ENCODE measurements at regions not wholly inside any gene's neighbourhood (a gene's known extent, or its start where the extent isn't known, plus 50 kb on each side); places are given as distances from the start of the nearest gene placed in this dataset.

- Histone ChIP-seq H3K27me3 (ENCODE audit: control insufficient read depth in 1 of 2, insufficient read depth in 2 of 2, low read length in 1 of 2) (no peaks in the 10 kb centered on the region), H3K36me3 (ENCODE audit: control insufficient read depth in 1 of 2, insufficient read depth in 2 of 2, low read length in 1 of 2) (no peaks in the 10 kb centered on the region), H3K9me3 (ENCODE audit: control insufficient read depth, low read length) (no peaks in the 10 kb centered on the region), H3K27ac (ENCODE audit: low read depth in 1 of 2, low read length in 2 of 2) (no peak overlapping the region), H3K4me1 (ENCODE audit: control insufficient read depth in 1 of 2, insufficient read depth in 2 of 2, low read length in 2 of 2) (no peaks in the 10 kb centered on the region), H3K4me3 (ENCODE audit: low read length in 2 of 2) (no peak overlapping the region)
- ATAC-seq (ENCODE audit: low FRiP score) (peak; percentile 48), DNase-seq (no peak)
- intact Hi-C loops (cut with DNase I) = no loop called here
- whole genome bisulfite sequencing, 2 donors = 76 to 77% methylated on average over 6 of the region's 6 CpGs
Observed at GRCh38 chr9:12091865-12092527, 601.2 kb upstream of the TYRP1 start.

GRCh38 chr9:12094046-12094445 lies 599.1 kb upstream of the TYRP1 start:
- ATAC-seq (ENCODE audit: low FRiP score) (no peak), DNase-seq (no peak)
- Histone ChIP-seq H3K4me1 (ENCODE audit: control insufficient read depth in 1 of 2, insufficient read depth in 2 of 2, low read length in 2 of 2) (no peaks in the 10 kb centered on the region), H3K27me3 (ENCODE audit: control insufficient read depth in 1 of 2, insufficient read depth in 2 of 2, low read length in 1 of 2) (no peaks in the 10 kb centered on the region), H3K9me3 (ENCODE audit: control insufficient read depth, low read length) (no peaks in the 10 kb centered on the region), H3K36me3 (ENCODE audit: control insufficient read depth in 1 of 2, insufficient read depth in 2 of 2, low read length in 1 of 2) (no peaks in the 10 kb centered on the region), H3K4me3 (ENCODE audit: low read length in 2 of 2) (no peak overlapping the region), H3K27ac (ENCODE audit: low read depth in 1 of 2, low read length in 2 of 2) (no peak overlapping the region)
- 73 to 85% methylated on average over 1 of the region's 1 CpG for WGBS, 2 donors
- intact Hi-C loops (cut with DNase I) = no loop called here

- Histone ChIP-seq H3K4me3 (ENCODE audit: low read length in 2 of 2) (no peak overlapping the region), H3K9me3 (ENCODE audit: control insufficient read depth, low read length) (no peaks in the 10 kb centered on the region), H3K36me3 (ENCODE audit: control insufficient read depth in 1 of 2, insufficient read depth in 2 of 2, low read length in 1 of 2) (no peaks in the 10 kb centered on the region), H3K27ac (ENCODE audit: low read depth in 1 of 2, low read length in 2 of 2) (no peak overlapping the region), H3K27me3 (ENCODE audit: control insufficient read depth in 1 of 2, insufficient read depth in 2 of 2, low read length in 1 of 2) (no peaks in the 10 kb centered on the region), H3K4me1 (ENCODE audit: control insufficient read depth in 1 of 2, insufficient read depth in 2 of 2, low read length in 2 of 2) (no peaks in the 10 kb centered on the region)
- DNase-seq (no peak), ATAC-seq (ENCODE audit: low FRiP score) (no peak)
- WGBS, 2 donors = 76 to 84% methylated on average over 4 of the region's 4 CpGs
- intact Hi-C loops (cut with DNase I) = no loop called here
Observed at GRCh38 chr9:12095931-12096330, 597.3 kb upstream of the TYRP1 start.

- 72% methylated on average over 2 of the region's 2 CpGs for WGBS, 2 donors
- intact Hi-C loops (cut with DNase I) = no loop called here
- ATAC-seq (ENCODE audit: low FRiP score) (no peak), DNase-seq (no peak)
- H3K36me3 ChIP-seq (ENCODE audit: control insufficient read depth in 1 of 2, insufficient read depth in 2 of 2, low read length in 1 of 2) = no peaks in the 10 kb centered on the region
- no peaks in the 10 kb centered on the region for H3K4me1 ChIP-seq (ENCODE audit: control insufficient read depth in 1 of 2, insufficient read depth in 2 of 2, low read length in 2 of 2)
- no peaks in the 10 kb centered on the region for H3K9me3 ChIP-seq (ENCODE audit: control insufficient read depth, low read length)
- H3K27me3 ChIP-seq (ENCODE audit: control insufficient read depth in 1 of 2, insufficient read depth in 2 of 2, low read length in 1 of 2) = no peaks in the 10 kb centered on the region
- no peak overlapping the region for H3K4me3 ChIP-seq (ENCODE audit: low read length in 2 of 2)
- H3K27ac ChIP-seq (ENCODE audit: low read depth in 1 of 2, low read length in 2 of 2) = no peak overlapping the region
Observed at GRCh38 chr9:12133416-12133815, 559.8 kb upstream of the TYRP1 start.

GRCh38 chr9:12141422-12141821 lies 551.8 kb upstream of the TYRP1 start:
- ATAC-seq (ENCODE audit: low FRiP score) (no peak), DNase-seq (no peak)
- no peak overlapping the region for H3K27ac ChIP-seq (ENCODE audit: low read depth in 1 of 2, low read length in 2 of 2)
- H3K36me3 ChIP-seq (ENCODE audit: control insufficient read depth in 1 of 2, insufficient read depth in 2 of 2, low read length in 1 of 2) = no peaks in the 10 kb centered on the region
- no peaks in the 10 kb centered on the region for H3K27me3 ChIP-seq (ENCODE audit: control insufficient read depth in 1 of 2, insufficient read depth in 2 of 2, low read length in 1 of 2)
- H3K9me3 ChIP-seq (ENCODE audit: control insufficient read depth, low read length) = no peaks in the 10 kb centered on the region
- no peaks in the 10 kb centered on the region for H3K4me1 ChIP-seq (ENCODE audit: control insufficient read depth in 1 of 2, insufficient read depth in 2 of 2, low read length in 2 of 2)
- intact Hi-C loops (cut with DNase I) = no loop called here
- WGBS, 2 donors = 63 to 70% methylated on average over 2 of the region's 2 CpGs
- H3K4me3 ChIP-seq (ENCODE audit: low read length in 2 of 2) = no peak overlapping the region

- Histone ChIP-seq H3K27me3 (ENCODE audit: control insufficient read depth in 1 of 2, insufficient read depth in 2 of 2, low read length in 1 of 2) (no peaks in the 10 kb centered on the region), H3K4me3 (ENCODE audit: low read length in 2 of 2) (no peak overlapping the region), H3K27ac (ENCODE audit: low read depth in 1 of 2, low read length in 2 of 2) (no peak overlapping the region), H3K4me1 (ENCODE audit: control insufficient read depth in 1 of 2, insufficient read depth in 2 of 2, low read length in 2 of 2) (no peaks in the 10 kb centered on the region), H3K36me3 (ENCODE audit: control insufficient read depth in 1 of 2, insufficient read depth in 2 of 2, low read length in 1 of 2) (no peaks in the 10 kb centered on the region), H3K9me3 (ENCODE audit: control insufficient read depth, low read length) (no peaks in the 10 kb centered on the region)
- DNase-seq = no peak
- WGBS, 2 donors = 64 to 73% methylated on average over 4 of the region's 4 CpGs
- no peak for ATAC-seq (ENCODE audit: low FRiP score)
- intact Hi-C loops (cut with DNase I) = no loop called here
Observed at GRCh38 chr9:12155401-12156134, 537.6 kb upstream of the TYRP1 start.

GRCh38 chr9:12162181-12162815 lies 530.9 kb upstream of the TYRP1 start:
- ATAC-seq (ENCODE audit: low FRiP score) (no peak), DNase-seq (no peak)
- Histone ChIP-seq H3K36me3 (ENCODE audit: control insufficient read depth in 1 of 2, insufficient read depth in 2 of 2, low read length in 1 of 2) (no peaks in the 10 kb centered on the region), H3K9me3 (ENCODE audit: control insufficient read depth, low read length) (no peaks in the 10 kb centered on the region), H3K4me3 (ENCODE audit: low read length in 2 of 2) (no peak overlapping the region), H3K27ac (ENCODE audit: low read depth in 1 of 2, low read length in 2 of 2) (no peak overlapping the region), H3K4me1 (ENCODE audit: control insufficient read depth in 1 of 2, insufficient read depth in 2 of 2, low read length in 2 of 2) (no peaks in the 10 kb centered on the region), H3K27me3 (ENCODE audit: control insufficient read depth in 1 of 2, insufficient read depth in 2 of 2, low read length in 1 of 2) (no peaks in the 10 kb centered on the region)
- WGBS, 2 donors = 61 to 64% methylated on average over 10 of the region's 10 CpGs
- intact Hi-C loops (cut with DNase I) = no loop called here

- Histone ChIP-seq H3K27me3 (ENCODE audit: control insufficient read depth in 1 of 2, insufficient read depth in 2 of 2, low read length in 1 of 2) (no peaks in the 10 kb centered on the region), H3K4me3 (ENCODE audit: low read length in 2 of 2) (no peak overlapping the region), H3K27ac (ENCODE audit: low read depth in 1 of 2, low read length in 2 of 2) (no peak overlapping the region), H3K4me1 (ENCODE audit: control insufficient read depth in 1 of 2, insufficient read depth in 2 of 2, low read length in 2 of 2) (no peaks in the 10 kb centered on the region), H3K9me3 (ENCODE audit: control insufficient read depth, low read length) (no peaks in the 10 kb centered on the region), H3K36me3 (ENCODE audit: control insufficient read depth in 1 of 2, insufficient read depth in 2 of 2, low read length in 1 of 2) (no peaks in the 10 kb centered on the region)
- 68 to 75% methylated on average over 3 of the region's 3 CpGs for WGBS, 2 donors
- ATAC-seq (ENCODE audit: low FRiP score) = no peak
- intact Hi-C loops (cut with DNase I) = no loop called here
- no peak for DNase-seq
Observed at GRCh38 chr9:12163723-12164458, 529.3 kb upstream of the TYRP1 start.
